GM20000 (cell line): ENCODE measurements at regions not wholly inside any gene's neighbourhood (a gene's known extent, or its start where the extent isn't known, plus 50 kb on each side); places are given as distances from the start of the nearest gene placed in this dataset.

ENCODE experiments used
- DNase-seq: peaks from one replicate; pipeline ENCODE4 v3.0.0; 2012; ENCODE audit warnings: low spot score
- CTCF ChIP-seq: IDR thresholded peaks from 2 replicates; pipeline ENCODE4 v1.5.1; 2012; ENCODE audit warnings: mild to moderate bottlenecking, control low read depth; ENCODE audit errors: extremely low read depth, missing control alignments

GRCh38 chr18:78239090-78239457 is 740.5 kb upstream of the SALL3 start:
- no peak for TF ChIP-seq CTCF
- no peak for DNase-seq

GRCh38 chr18:78240101-78240500 is 739.5 kb upstream of the SALL3 start:
- no peak for DNase-seq
- no peak for TF ChIP-seq CTCF

DNA sequence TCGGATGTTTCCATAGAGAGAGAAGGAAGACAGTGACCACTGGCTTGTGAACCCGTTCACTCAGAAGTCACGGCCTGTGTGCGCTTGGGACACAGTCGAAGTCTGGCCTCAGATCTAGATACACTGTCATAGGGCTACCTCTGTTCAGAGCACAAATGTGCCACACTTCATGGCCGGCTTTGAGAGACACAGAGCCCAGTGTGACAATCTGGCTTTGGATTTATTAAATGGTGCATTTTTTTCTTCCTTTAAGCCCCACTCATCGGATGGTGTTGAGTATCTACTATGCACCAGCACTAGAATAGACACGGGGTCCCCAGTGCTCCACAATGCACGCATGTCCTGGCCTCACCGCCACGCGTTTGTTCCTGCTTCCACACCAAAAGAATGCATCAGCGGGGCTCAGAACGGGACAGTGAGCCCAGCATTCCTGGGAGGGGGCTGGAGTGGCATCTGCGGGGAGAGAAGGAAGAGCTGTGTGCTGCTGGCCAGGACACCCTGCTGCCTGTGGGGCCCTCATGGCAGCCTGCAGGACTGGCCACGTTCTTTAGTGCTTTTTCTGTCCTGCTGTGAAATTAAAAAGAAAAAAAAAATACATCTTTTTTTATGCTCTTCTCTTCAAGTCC is 738.9 kb upstream of the SALL3 start:
- DNase-seq: no peak
- no peak for TF ChIP-seq CTCF

DNA sequence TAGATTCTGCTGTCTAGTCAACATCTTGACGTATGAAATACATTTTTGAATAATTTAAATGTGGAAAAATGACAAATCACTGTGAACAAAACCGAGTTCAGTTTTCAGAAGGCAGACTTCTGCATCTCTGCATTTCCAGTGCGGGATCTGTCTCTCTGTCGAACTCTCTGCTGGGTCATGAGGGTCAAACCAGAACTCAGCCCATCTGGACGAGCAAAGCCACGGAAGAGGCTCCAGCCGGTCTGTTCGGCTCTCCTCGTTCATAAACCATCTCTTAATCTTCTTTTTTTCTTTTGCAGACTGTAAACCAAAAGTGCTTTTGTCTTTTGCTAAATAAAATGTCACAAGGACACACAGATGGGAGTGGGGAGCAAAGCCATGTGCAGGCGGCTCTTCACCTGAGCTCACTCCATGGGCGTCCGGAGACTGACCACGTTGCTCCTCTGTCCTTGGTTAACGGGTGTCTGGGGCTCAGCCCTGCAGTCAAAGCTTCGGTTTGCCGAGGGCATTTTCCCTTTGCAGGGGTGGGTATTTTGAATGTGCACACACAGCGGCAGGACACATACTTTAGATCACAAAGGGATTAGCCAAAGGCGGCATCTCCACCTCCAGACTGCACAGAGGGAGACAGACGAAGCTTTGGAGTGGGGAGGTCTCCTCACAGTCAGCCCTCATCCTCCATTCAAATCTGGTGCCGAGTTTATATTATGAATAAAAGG is 737.9 kb upstream of the SALL3 start:
- no peak for TF ChIP-seq CTCF
- DNase-seq: no peak

- DNase-seq: no peak
- TF ChIP-seq CTCF: no peak
These were observed 737.4 kb upstream of the SALL3 start for GRCh38 chr18:78242254-78242643.

DNA sequence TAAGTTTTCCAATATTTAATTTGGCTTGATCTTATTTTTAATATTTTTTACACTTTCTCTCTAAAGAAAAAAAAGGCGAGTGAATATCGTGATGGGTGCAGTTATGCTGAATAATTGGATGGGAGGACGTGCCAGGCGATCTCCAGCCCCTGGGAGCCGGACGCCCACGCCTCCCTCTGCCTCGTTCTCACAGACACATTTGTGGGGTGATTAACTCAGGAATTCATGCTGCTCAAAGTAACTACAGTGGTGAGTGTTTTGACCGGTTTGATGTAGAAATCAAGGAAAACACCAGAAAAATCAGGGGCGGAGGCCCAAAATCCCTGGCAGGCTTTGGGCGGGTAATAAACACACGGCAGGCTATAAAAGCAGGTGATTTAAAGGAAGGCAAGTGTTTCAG is 736.8 kb upstream of the SALL3 start:
- no peak for TF ChIP-seq CTCF
- DNase-seq: no peak

DNA sequence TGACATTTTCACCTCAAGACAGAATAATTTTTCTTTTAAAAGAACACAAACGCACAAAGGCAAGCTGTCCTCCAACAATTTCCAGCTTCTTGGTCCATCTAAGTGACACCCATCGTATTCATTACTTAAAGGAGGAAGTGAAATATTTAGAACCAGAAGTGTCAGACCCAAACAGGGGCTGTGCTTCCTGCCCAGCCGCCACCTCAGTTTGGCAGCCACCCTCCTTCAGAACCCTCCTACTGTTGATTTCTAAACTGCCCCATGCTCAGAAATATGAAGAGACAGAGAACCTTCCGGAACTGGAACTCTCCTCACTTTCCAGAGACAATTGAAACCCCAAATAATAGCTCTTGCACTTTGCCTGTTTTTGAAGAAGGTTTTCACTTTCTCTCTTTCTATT is 734.8 kb upstream of the SALL3 start:
- no peak for TF ChIP-seq CTCF
- DNase-seq: no peak
